ENCODE measurements at regions not wholly inside any gene's neighbourhood (a gene's known extent, or its start where the extent isn't known, plus 50 kb on each side); places are given as distances from the start of the nearest gene placed in this dataset.

DNA sequence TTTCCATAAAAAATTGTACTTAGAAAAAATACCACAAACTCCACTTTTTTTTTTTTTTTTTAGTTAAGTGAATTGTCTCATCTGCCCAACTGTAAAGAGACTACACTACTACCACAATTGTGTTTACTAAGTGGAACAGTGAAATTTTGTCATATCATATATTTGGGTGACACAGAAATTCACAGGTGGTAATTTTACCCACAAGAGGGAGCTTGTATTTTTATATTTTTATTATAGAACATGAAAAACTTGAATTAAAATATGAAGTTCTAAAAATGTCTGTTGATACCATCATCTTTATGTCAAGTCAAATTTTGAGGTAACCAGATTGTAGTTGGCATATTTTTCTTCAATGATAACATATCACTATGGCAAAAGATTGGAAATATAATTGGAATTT lies 329.4 kb upstream of the SOX5 start:
- no peak for DNase-seq (ENCODE audit: low spot score)

- no peak for DNase-seq (ENCODE audit: low spot score)
These were observed 321.5 kb upstream of the SOX5 start for GRCh38 chr12:24270965-24271364.

- no peak for DNase-seq (ENCODE audit: low spot score)
These were observed 321.0 kb upstream of the SOX5 start for GRCh38 chr12:24270464-24270863.

GRCh38 chr12:24268663-24269186 lies 319.3 kb upstream of the SOX5 start:
- no peak for DNase-seq (ENCODE audit: low spot score)

DNA sequence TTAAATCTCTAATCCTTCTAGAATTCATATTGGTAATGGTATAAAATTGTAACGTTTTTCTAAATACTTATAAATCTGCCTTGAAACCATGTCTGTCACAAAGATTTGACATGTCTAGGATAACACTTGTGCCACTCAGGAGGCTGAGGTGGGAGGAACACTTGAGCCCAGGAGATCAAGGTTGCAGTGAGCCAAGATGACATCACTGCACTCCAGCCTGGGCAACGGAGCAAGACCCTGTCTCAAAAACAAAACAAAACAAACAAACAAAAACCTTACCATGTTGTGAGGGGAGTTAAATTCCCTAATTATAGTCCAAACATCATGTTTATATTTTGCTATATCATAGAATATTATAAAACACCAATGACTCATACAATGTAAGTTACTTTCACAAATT lies 317.5 kb upstream of the SOX5 start:
- DNase-seq (ENCODE audit: low spot score): no peak

GRCh38 chr12:24256684-24257083 lies 307.2 kb upstream of the SOX5 start:
- DNase-seq (ENCODE audit: low spot score): no peak

DNA sequence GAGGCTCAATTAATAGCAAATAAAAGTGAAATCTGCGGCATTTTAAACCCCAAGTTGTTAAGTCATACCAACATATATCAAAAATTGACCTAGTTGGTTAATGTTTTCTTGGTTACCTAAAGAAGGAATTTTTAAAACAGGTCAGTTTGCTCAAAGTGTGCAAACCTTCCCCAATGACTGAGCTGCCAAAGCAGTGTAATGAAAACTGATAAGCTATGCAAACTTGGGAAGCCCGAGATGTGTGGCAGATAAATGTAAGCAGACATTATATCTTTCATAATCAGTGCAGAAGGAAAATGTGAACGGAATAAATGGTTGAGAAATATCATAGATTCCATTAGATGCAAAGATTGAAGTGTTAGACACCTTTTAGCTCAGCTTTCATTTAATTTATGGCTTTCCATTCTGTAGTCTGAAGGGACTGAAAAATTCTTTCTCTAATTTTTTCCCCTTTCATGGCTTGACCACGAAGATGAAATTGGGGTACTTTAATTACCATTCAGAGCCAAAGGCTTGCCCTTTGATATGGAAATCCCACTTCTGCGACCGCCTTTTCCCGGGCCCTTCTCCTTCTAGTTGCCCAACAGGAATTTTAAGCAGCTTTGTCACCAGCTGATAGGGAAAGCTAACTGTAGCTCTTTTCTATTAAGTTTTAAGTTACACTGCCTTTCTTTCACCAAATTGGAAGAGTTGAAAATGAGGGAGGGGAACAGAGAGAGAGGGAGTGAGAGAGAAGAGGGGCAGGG lies 306.6 kb upstream of the SOX5 start:
- DNase-seq (ENCODE audit: low spot score): no peak

DNA sequence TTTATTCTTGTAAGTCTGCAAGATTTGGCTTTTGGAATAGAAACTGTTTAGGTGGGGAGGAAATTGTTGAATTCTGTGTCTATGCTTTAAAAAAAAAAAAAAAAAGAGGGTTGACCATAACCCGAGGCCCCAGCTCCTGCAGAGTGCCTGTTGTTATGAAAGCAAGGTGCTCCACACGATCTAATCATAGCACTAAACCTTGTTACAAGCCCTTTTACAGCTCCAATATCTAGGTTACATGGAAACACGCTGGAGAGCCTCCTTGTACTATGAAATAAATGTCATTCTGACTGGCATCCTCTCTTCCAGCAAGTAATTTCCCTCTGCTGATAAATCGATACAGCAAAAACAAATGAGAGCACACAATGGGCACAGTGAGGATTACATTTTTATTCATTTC lies 303.1 kb upstream of the SOX5 start:
- no peak for DNase-seq (ENCODE audit: low spot score)

DNA sequence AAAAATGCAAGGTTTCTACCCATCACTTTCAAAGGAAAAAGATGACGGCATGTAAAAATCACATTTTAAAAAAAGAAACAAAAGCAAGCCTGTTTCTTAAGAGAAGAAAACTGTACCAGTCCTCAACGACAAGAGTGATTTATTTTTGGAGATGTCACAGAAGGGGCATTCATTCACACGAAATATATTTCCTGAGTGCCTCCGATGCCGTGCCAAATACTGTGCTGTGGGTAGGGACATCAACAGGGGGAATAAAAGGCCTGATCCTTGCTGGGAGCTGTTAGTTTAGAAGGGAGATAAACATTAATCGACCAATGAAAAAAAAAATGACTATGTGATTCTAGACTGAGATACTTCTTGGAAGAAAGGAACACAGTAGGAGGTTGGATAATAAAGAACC lies 297.5 kb upstream of the SOX5 start:
- no peak for DNase-seq (ENCODE audit: low spot score)

- no peak for DNase-seq (ENCODE audit: low spot score)
These were observed 296.9 kb upstream of the SOX5 start for GRCh38 chr12:24246376-24246775.

- no peak for DNase-seq (ENCODE audit: low spot score)
These were observed 295.3 kb upstream of the SOX5 start for GRCh38 chr12:24244801-24245200.

- no peak for DNase-seq (ENCODE audit: low spot score)
These were observed 294.8 kb upstream of the SOX5 start for GRCh38 chr12:24244231-24244630.

- DNase-seq (ENCODE audit: low spot score): no peak
These were observed 291.2 kb upstream of the SOX5 start for GRCh38 chr12:24240707-24241106.

DNA sequence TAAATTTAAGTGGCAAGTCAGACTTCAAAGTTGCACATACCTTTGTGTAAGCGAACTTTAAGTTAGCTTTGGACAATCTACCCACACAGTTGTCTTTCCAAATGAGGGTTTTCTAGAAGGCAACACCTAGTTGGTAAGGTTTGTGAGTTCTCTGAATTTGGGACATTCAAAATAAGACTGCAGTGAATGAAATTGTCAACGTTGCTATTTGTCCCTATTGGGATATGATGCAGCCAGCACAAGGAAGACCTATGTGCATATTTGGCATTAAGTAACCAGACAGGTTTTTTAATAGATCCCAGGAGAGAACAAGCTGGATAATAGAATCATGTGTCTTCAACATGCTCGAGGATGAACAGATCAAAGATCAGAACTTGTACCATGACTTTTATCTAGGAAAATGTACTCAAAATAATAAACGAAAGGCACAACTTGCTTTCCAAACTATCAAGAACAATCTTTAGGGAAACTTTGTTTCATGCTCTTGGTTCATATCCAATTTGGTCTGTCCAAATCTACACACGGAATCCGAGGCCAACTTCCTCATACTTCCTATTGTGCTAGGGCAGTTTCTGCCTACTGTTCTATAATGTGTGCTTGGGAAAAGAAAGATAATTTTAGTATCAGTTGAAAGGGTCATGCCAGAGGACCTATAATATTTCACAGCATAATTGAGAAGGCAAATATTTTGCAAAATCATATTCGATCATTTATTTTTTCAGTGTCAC lies 284.2 kb upstream of the SOX5 start:
- no peak for DNase-seq (ENCODE audit: low spot score)

GRCh38 chr12:24232531-24232930 lies 283.1 kb upstream of the SOX5 start:
- DNase-seq (ENCODE audit: low spot score): no peak

- no peak for DNase-seq (ENCODE audit: low spot score)
These were observed 281.8 kb upstream of the SOX5 start for GRCh38 chr12:24231298-24231697.

- no peak for DNase-seq (ENCODE audit: low spot score)
These were observed 280.7 kb upstream of the SOX5 start for GRCh38 chr12:24230061-24230701.

DNA sequence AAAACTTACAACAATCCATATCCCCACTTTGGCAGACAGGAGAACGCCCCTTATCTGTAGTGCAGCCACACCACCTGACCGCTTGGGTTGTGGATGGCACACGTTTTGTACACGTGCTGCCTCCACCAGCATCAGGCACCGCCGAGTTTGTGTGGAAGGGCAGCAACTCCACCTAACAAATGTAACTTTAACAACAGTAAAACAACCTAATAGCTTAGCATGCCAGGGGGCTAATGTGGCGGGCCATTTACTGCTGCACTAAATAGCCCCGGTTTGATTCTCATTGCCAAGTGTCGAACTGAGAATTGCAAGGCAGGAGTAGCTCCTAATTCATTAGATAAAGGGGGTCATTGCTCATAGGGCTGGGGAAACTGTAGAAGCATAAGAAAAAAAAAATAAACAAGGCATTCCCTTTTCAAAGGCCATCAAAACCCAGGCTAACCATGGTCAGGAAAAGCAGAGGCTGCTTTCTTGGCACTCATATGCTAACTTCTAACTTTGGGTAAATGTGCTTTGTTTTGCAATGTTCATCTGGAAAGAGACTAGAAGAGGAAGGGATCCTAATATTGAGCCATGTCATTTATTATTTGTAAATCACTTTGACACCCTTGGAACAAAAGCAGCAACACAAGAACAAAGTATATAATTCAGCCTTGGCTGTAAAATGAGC lies 279.7 kb upstream of the SOX5 start:
- DNase-seq (ENCODE audit: low spot score): no peak

DNA sequence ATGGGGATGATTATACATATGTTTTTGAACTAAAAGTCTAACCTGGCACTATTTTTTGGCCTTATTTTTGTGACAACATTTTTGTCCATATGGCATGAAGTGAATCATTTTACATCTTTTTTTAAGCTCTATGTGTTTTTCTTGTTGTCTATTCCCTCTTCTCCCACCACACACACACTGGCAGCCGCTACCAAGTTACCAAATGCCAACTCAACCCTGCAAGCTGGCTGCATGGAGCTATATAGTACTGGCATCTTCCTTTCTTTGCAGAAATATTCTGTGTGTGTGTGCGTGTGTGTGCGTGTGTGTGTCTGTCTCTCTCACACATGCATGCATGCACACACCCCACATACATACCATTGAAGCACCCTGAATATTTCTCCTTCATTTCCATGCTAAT lies 278.9 kb upstream of the SOX5 start:
- DNase-seq (ENCODE audit: low spot score): no peak

GRCh38 chr12:24227551-24227950 lies 278.1 kb upstream of the SOX5 start:
- no peak for DNase-seq (ENCODE audit: low spot score)

GRCh38 chr12:24226745-24227350 lies 277.4 kb upstream of the SOX5 start:
- DNase-seq (ENCODE audit: low spot score): no peak

DNA sequence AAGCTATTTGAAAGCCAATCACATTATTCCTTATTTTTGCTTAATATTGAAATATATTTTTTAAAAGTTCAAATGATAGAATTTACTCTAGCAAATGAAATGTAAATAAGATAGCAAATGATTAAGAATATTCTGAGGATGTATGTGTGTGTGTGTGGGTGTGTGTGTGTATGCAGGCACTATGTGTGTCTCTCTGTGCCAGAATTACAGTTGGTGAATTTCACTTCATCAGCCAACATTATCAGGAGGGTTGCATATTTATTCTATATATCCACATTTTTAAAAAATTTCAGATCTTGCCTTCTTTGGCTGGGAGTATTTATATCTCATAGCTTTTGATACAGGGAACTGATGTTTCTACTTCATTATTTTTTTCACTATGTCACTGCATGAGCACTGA lies 274.9 kb upstream of the SOX5 start:
- no peak for DNase-seq (ENCODE audit: low spot score)
